COLO668 (cell line): ENCODE measurements at regions not wholly inside any gene's neighbourhood (a gene's known extent, or its start where the extent isn't known, plus 50 kb on each side); places are given as distances from the start of the nearest gene placed in this dataset.
"Not testable (repeated sequence)": the region's sequence is repeated elsewhere in the genome, so short reads cannot be mapped to it uniquely, and the experiment has no call there.

Experiments used
- DNase-seq: peaks from one replicate; lab custom pipeline; 2025; ENCODE audit not compliant: unreplicated experiment; lab: John Stamatoyannopoulos, UW

DNA sequence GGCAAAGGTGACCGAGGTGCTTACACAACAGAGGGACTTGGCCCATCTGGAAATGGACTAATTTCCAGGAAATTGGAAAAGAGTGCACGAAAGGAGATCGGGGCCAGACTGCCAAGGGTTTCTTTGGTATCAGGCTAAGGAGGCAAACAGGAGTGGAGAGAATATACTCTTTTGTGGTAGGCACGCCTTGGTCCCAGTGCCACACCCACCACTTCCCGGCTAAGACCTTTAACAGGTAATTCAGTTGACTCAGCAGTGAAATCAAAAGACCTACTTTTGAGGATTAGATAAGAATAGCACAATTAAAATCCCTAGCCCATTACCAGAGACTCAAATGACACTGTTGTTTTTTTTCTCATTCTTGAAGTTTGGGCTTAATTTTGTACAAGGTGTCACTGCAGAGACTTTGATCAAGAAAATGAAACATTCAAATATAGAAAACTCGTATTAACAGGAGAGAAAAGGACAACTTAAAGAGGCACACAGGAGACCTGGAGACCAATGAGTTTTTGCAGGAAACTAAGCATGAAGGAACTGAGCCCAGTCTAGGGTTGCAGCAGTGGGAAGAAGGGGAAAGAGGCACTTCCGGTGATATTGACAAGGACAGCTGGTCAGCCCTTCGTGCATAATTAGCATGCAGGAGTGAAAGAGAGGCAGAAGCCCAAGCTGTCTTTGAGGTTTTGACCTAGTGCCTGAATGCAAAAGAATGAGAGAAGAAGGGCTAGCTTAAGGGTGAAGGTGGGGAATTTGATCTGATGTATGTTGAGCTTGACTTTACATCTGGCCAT, 265.5 kb upstream of the CCL2 start:
- DNase-seq: no peak

DNA sequence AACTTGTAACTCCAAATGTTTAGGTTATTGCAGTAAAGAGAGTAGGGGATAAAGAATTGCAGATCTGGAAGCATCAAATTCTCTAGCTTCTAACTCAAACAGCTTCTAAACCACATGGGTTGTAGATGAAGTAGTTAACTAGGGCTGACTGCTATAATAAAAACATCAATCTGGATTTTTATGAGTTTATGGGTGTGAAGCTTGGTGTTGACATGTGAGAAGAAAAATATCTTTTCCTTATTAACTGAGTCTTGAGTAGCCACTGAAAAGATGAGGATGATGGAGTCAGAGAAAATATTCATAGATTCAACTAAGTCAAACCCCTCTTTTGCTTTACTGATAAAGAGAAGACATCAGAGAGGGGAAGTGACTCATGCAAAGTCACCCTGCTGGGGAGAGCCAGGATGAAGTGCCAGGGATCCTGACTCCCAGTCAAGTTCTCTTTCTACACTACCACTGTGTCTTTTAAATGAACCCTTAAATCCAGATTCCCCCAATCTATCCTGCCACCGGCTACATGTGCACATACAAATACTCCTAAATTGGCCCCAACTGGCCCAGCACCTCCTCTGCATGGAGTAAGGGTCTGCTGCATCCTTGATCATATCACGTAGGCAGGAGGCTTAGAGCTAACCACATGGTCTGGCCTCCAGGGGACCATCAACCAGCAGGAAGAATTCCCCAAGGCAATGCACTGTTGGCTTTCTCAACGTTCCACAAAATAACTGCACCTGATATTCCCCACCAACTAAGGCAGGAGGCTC, 264.0 kb upstream of the CCL2 start:
- no peak for DNase-seq

DNA sequence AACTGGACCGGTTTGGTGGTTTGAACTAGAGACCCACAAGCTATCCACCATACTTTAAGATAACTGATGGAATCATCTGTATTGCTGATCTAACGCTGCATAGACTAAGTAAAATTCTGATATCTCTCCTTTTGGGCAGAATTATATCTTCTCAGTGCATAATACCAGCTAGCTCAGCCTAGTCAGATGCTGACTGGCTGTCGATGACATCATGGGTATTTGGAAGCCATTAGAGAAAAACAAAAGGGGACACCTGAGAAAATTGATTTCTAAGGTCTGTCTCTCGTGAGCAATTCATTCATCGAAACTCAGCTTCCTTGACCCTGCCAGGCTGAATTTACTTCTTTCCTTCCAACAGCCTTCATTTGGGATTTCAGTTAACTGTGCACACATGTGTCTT, 263.0 kb upstream of the CCL2 start:
- DNase-seq: no peak

DNA sequence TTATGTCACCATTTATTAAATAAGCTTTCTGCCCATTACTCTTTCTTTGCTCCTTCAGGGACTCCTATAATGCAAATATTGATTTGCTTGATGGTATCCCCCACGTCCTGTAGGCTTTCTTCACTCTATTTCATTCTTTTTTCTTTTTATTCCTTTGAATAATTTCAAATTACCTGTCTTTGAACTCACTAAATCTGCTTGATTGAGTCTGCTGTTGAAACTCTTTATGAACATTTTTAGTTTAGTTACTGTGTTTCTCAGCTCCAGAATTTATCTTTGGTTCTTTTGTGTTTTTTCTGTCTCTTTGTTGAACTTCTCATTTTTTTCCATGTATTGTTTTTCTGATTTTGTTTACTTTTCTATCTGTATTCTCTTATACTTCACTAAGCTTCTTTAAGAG, 254.4 kb upstream of the CCL2 start:
- no peak for DNase-seq

DNA sequence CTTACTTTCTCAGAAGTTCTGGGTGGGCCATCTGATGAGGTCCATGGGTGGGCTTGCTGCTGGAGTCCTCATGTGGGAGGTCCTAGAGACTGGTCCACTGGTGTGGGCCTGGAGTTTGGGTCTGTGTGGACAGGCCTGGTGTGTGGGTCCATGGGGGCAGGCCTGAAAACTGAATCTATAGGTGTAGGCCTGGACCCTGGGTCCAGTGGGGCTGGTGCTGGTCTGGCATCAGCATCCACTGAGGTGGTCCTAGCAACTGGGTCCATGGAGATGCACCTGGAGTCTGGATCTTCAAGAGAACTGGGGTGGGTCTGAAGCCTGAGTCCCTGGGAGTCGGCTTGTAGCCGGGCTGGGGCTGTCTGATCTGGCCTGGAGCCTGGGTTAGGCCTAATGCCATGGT, 253.8 kb upstream of the CCL2 start:
- no peak for DNase-seq

DNA sequence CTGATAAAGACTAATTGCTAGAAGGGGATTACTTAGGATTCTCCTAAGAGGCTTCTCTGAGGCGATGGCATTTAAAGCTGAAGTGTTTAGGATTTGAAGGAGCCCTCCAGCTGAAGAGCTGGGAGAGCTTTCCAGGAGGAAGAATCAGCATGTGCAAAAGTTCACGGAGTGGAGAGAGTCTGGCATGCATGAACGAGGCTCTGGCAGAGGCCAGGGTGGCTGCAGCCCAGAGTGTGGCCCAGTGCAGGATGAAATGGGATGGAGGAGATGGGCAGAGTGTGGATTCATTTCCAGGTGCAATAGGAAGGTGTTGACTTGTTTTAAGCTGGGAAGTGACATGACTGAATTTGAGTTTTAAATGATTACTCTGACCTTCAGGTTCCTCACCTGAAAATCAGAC, 249.0 kb upstream of the CCL2 start:
- no peak for DNase-seq

DNA sequence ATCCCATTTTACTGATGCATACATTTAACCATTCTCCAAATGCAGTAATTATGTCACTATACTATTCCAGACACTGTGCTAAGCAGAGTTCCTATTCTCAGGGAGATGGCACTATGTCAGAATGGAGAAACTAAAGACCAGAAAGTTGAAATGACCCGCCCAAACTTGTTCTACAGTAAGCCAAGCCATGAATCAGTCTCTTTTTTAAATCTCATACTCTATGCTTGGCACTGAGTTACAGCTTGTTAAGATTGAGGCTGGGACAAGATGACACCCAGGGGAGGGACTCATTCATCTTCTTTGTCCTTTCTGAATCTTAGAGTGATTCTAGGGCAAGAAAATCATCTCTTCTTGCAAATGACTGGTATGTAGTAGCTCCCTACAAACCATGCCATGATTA, 247.0 kb upstream of the CCL2 start:
- no peak for DNase-seq

DNA sequence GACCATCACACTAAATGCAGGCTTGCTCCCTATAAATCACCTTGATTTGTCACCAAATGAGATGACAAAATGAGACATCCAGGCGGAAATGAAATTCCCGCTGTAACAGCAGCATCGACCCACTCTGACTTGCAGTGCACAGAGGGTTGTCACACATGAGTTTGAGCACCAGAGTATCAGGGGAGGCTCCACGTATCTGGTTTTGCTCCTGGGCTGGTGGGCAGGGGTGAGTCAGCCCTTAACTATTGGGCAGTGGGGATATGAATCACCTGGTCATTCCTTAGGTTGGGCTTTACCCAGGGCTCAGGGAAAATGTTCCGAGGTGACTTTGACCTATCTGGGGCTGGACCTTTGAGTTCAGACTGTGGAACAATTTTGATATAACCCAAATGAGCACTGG, 245.2 kb upstream of the CCL2 start:
- no peak for DNase-seq

DNA sequence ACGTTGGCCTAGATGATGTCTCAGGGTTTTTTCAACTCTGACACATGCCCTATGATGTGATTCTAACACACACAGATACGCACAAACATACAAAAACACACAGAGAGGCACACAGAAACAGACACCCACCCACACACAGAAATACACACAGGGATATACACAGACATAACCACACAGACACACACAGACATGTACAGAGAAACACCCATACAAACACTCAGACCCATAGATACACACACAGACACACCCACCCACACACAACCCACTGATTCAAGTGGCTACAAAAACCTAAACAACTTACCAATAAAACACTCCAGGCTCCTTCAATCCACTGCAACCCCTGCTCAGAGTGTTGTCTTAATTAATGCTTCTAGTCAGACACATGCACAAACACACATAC, 244.6 kb upstream of the CCL2 start:
- DNase-seq: no peak

DNA sequence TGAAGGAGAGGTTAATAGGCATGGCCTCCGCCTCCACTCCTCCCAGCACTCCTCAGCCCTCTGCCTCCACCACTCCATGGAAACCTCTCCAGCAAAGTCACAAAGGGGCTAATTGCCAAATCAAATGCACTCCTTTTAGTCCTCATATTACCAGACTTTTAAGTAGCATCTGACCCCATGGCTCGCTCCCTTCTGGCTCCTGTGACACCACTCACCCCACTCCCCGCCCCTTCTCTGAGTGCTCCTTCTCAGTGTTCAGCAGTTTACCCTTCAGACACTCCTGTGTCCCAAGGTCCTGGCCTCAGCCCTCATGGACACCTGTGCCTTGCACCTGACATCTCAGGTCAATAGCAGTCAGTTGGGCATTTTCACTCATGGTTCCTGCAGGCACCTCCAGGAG, 243.5 kb upstream of the CCL2 start:
- DNase-seq: no peak

DNA sequence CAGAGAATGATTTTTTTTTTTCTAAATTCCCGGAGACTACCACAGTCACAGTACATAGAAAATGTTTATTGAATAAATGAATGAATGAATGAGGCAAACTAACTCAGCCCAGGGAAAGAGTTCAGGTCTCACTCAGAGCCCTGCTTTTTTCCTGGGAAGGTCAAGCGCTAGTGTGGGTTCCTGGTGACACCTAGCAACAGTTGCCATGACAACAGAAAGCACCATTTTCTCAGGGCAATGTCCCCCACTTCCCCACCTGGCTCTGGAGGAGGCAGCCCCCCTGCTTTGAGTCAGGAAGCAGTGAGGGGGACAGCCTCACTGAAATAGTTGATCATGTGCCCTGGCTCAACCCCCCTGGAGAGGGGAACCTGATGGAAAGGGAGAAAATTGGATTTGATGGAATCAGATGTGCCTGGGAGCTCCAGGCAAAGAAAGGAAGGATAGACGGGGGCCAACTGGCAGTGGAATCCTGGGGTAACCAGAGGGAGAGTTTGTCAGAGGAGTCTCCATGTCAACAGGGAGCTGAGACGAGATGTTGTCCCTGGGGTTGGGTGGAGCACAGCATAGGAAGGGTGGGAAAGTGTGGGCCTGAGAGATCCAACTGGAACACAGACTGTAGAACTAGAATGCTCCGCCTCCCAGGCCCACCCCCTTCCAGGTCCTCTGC, 242.2 kb upstream of the CCL2 start:
- no peak for DNase-seq

DNA sequence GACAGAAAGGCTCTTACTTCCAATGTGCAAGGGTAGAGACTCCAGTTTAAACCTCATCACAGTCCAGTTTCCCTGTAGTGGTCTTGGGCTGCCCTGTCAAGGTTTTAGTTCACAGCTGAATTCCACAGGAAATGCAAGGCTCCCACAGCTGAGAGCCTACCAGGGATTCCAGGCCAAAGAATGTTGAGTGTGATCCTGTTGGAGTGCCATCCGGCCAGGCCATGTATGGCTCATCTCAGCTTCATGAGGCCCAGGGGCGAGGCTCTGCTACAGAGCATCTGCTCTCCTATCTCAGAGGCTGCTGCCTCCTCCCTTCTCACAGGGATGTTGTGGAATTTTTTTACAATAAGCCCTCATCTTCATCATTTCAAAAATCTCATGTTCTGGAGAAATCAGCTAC, 239.8 kb upstream of the CCL2 start:
- no peak for DNase-seq

DNA sequence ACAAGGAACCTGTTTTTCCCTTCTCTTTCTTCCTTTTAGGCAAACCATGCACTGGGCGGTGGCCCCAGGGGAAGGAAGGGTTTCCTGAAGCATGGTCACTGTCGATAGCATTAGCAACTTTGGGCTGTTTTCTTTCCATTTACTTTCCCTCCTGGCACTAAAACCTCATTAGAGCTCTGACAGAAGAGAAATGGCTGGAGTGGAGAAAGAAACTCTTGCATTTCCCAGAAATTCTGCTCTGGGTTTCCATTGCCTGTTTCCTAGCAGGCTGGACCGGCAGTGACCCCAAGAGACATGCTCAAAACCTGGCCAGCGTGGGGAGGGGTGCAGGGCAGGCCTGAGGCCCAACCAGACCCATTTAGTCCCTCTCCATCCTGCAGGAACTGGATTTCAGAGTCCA, 230.7 kb upstream of the CCL2 start:
- no peak for DNase-seq

DNA sequence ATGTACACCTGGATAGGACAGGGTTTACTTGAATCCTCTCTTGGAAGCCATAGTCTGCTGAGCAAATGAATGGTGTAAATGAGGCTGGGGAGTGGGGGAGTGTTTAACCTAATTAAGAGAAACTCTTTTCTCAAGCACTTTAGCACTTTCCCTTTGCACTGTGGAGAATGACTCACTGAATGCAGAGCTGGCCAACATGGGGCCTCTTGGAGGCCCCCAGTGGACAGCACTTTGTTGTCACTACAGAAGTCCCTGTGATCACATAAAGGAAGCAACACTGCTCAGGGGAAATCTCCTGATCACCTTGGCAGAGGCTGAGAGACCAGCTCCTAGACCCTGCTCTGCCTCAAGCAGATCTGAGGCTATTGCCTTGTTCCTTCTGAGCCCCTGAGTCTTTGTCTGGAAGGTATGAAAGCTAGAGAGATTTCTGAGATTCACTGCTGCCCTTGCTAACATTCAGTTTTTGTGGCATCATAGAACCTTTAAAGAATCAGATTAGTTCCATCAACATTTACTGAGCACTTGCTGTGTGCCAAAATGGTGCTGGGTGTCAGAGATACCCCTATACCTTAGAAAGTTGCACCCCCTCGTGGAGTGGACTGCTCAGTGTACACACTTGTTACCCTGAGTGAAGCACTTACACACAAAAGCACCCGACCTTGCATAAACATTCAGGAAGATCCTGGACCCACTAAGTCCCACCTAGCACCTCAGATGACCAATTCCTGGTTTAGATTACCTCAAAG, 230.1 kb upstream of the CCL2 start:
- no peak for DNase-seq

DNA sequence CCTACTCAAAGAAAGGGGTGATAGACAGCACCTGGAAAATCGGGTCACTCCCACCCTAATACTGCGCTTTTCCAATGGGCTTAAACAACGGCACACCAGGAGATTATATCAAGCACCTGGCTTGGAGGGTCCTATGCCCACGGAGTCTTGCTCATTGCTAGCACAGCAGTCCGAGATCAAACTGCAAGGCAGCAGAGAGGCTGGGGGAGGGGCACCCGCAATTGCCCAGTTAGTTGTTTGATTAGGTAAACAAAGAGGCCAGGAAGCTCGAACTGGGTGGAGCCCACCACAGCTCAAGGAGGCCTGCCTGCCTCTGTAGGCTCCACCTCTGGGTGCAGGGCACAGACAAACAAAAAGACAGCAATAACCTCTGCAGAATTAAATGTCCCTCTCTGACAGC, 224.5 kb upstream of the CCL2 start:
- not testable (repeated sequence) for DNase-seq

DNA sequence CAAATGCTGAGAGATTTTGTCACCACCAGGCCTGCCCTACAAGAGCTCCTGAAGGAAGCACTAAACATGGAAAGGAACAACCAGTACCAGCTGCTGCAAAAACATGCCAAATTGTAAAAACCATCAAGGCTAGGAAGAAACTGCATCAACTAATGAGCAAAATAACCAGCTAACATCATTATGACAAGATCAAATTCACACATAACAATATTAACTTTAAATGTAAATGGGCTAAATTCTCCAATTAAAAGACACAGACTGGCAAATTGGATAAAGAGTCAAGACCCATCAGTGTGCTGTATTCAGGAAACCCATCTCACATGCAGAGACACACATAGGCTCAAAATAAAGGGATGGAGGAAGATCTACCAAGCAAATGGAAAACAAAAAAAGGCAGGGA, 222.8 kb upstream of the CCL2 start:
- not testable (repeated sequence) for DNase-seq

DNA sequence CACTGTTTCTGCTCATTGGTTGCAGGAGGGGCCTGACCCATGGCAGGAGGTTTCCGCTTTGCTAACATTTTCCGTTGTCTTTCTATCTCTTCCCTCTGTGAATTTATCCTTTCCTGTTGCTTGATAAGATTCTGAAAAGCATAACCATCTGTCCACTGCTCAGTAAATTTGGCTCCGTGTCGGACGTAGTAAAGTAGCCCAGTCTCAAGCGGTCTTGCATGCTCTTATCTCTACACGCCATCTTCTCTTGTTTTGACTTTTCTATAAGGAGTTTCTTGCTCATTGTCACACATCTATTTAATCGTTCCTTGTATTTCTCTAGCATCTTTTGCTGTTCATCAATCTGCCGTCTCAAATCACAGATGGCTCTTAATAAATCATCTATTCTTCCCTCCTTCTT, 216.3 kb upstream of the CCL2 start:
- DNase-seq: not testable (repeated sequence)

DNA sequence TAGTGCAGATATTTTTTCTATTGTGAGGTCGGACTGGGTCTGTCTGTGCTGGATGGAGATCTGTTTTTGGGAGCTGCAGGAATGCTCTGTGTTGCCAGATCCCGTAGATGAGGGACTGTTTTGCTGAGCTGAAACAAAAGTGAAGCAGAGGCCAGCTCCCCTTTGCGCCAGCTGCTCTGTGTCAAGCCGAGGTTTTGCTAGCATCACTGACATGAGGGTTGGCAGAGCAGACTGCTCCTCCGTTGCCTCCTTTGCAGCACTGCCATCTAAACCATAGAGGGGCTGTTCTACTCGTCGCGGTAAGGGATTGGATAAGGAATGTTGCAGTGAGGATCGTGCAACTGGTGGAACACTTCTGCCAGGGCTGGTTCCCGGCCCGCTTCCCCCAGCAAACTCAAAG, 215.9 kb upstream of the CCL2 start:
- DNase-seq: not testable (repeated sequence)

DNA sequence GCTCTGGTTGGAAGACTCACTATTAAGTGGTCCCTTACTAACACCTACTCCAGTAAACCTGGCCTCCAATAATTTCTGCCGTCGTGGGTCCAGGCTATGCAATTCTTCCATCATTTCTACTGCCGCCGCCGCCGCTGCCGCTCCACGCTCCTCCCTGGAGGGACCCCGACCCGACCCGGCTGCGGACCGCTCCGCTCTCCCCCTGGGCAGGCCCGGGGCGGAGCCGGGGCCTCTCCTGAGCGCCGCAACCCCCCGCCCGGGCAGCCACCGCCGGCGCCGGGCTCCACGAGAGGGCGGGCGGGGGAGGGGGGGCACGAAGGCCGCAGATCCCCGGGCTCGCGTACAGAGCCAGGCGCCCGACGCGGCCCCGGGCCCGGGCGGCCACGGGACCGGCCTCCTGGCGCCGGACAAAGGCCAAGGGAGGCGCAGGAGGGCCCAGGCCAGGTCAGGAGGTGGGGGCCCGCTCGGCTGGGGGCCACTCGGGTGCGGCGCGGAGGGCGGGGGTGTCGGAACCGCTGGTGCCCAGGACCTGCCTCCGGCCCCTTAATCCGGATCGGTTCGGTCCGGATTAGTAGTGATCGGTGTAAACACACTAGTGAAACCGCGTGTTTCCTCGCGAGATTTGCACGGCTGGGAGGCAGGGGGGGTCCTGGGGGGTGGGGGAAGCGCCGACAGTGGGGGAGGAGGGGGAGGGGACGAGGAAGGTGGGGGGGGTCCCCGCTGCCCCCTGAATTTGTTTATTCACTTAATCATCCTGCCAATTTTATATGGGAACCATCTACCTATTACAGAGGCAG, 215.1 kb upstream of the CCL2 start:
- not testable (repeated sequence) for DNase-seq

DNA sequence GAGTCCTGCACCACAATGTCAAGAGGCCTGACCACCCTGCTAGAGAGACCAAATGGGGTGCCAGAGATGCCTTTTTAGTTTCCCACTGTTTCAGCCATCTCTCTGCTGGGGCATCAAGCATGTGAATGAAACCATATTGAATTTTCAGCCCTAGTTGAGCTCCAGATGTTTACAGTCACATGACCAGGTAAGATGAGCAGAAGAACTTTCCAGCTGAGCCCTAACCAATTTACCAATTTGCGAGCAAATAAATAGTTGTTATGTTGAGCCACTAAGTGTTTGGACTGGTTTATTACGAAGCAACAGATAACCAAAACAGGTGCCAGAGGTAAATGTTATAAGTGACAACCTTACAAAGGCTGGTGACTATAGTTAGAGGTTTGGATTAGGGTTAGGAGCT, 209.1 kb upstream of the CCL2 start:
- DNase-seq: no peak

DNA sequence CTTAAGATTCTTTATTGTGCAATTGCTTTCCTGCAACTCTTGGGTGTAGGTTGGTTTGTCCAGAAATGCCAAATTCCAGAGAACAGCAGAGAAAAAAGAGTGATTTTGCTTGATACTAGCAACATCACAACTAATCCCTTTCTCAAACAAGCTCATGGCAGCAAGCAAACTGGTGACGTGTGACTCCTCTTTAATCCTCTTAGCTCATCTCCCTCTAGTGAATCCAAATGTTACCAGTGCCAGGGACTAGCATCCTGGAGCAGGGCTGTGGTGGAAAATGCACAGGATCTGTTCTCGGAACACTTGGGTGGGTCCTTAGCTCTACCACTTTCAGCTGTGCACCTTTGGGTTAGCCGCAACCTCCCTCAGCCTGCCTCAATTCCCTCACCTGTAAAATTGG, 204.0 kb upstream of the CCL2 start:
- no peak for DNase-seq
